ENCODE measurements at regions not wholly inside any gene's neighbourhood (a gene's known extent, or its start where the extent isn't known, plus 50 kb on each side); places are given as distances from the start of the nearest gene placed in this dataset.

- no peak for TF ChIP-seq USF1 (IDR thresholded peaks at IDR 0.05)
These were observed 262.9 kb upstream of the TRPM3 start for GRCh38 chr9:71384343-71384742.

GRCh38 chr9:71383308-71383940, 262.0 kb upstream of the TRPM3 start:
- TF ChIP-seq TCF12 (IDR thresholded peaks at IDR 0.05; ENCODE audit: low read depth) (no peak), YY1 (IDR thresholded peaks at IDR 0.05; ENCODE audit: low read depth) (no peak), CREB1 (IDR thresholded peaks at IDR 0.05; ENCODE audit: low read depth) (no peak), EP300 (IDR thresholded peaks at IDR 0.05; ENCODE audit: borderline replicate concordance) (no peak)

GRCh38 chr9:71368157-71368556, 246.7 kb upstream of the TRPM3 start:
- TF ChIP-seq EP300 (IDR thresholded peaks at IDR 0.05; ENCODE audit: borderline replicate concordance) (no peak), FOXM1 (IDR thresholded peaks at IDR 0.05; ENCODE audit: borderline replicate concordance, low read depth) (no peak), CEBPB (IDR thresholded peaks at IDR 0.05) (no peak), CREB1 (IDR thresholded peaks at IDR 0.05; ENCODE audit: low read depth) (no peak), TEAD4 (IDR thresholded peaks at IDR 0.05) (no peak), REST (IDR thresholded peaks at IDR 0.05; ENCODE audit: low read depth) (no peak), TCF12 (IDR thresholded peaks at IDR 0.05; ENCODE audit: low read depth) (no peak), RAD21 (IDR thresholded peaks at IDR 0.05; ENCODE audit: low read depth) (no peak), EGR1 (IDR thresholded peaks at IDR 0.05) (no peak), TAF1 (IDR thresholded peaks at IDR 0.05; ENCODE audit: low read depth) (no peak), NFIC (IDR thresholded peaks at IDR 0.05) (no peak)

- TF ChIP-seq USF1 (IDR thresholded peaks at IDR 0.05) (no peak), CREB1 (IDR thresholded peaks at IDR 0.05; ENCODE audit: low read depth) (no peak), TCF12 (IDR thresholded peaks at IDR 0.05; ENCODE audit: low read depth) (no peak), RAD21 (IDR thresholded peaks at IDR 0.05; ENCODE audit: low read depth) (no peak), FOXM1 (IDR thresholded peaks at IDR 0.05; ENCODE audit: borderline replicate concordance, low read depth) (no peak), MAX (IDR thresholded peaks at IDR 0.05) (no peak), EP300 (IDR thresholded peaks at IDR 0.05; ENCODE audit: borderline replicate concordance) (no peak), YY1 (IDR thresholded peaks at IDR 0.05; ENCODE audit: low read depth) (no peak), REST (IDR thresholded peaks at IDR 0.05; ENCODE audit: low read depth) (no peak), CEBPB (IDR thresholded peaks at IDR 0.05) (no peak)
These were observed 242.9 kb upstream of the TRPM3 start for GRCh38 chr9:71364186-71364955.

GRCh38 chr9:71363286-71363961, 242.0 kb upstream of the TRPM3 start:
- TF ChIP-seq TEAD4 (IDR thresholded peaks at IDR 0.05) = no peak
- no peak for TF ChIP-seq FOXM1 (IDR thresholded peaks at IDR 0.05; ENCODE audit: borderline replicate concordance, low read depth)
- no peak for TF ChIP-seq EP300 (IDR thresholded peaks at IDR 0.05; ENCODE audit: borderline replicate concordance)
- no peak for TF ChIP-seq USF1 (IDR thresholded peaks at IDR 0.05)
- no peak for TF ChIP-seq EGR1 (IDR thresholded peaks at IDR 0.05)
- TF ChIP-seq ZBTB7A (IDR thresholded peaks at IDR 0.05; ENCODE audit: low read depth) = no peak
- TF ChIP-seq TAF1 (IDR thresholded peaks at IDR 0.05; ENCODE audit: low read depth) = no peak
- TF ChIP-seq YY1 (IDR thresholded peaks at IDR 0.05; ENCODE audit: low read depth) = no peak
- TF ChIP-seq CREB1 (IDR thresholded peaks at IDR 0.05; ENCODE audit: low read depth) = no peak
- no peak for TF ChIP-seq CEBPB (IDR thresholded peaks at IDR 0.05)

Data from Ishikawa (cell line).